GM12878 (cell line): ENCODE measurements at regions not wholly inside any gene's neighbourhood (a gene's known extent, or its start where the extent isn't known, plus 50 kb on each side); places are given as distances from the start of the nearest gene placed in this dataset.

ENCODE experiments used
- ATAC-seq: fragments of 200-7000 bp; cut with Tn5 transposase; 3 replicates; pipeline ENCODE4 v1.9.1; 2020; ENCODE audit warnings: mild to moderate bottlenecking, moderate library complexity
- BruUV-seq: library from RNA; stranded (reverse); fragments of 400-500 nt; replicated peaks from 2 replicates; lab custom pipeline; 2021; lab: Mats Ljungman, UMichigan
- CTCF ChIA-PET: fragments of 300-600 bp; sonication (Branson Sonifier 250); formaldehyde crosslinking; extraction: SDS; loops from one replicate; lab custom pipeline; 2021; ENCODE audit warnings: inconsistent platforms; lab: Yijun Ruan, JAX
- POLR2A ChIA-PET: fragments of 350-600 bp; formaldehyde crosslinking; extraction: SDS; loops from one replicate; lab custom pipeline; 2021; ENCODE audit warnings: inconsistent platforms; lab: Charles Lee
- RAD21 ChIA-PET: fragments of 300-600 bp; sonication (Branson Sonifier 250); formaldehyde crosslinking; loops from one replicate; lab custom pipeline; 2023; ENCODE audit warnings: antibody characterized with exemption; ENCODE audit not compliant: unreplicated experiment; lab: Charles Lee
- SMC1A ChIA-PET: fragments of 300-600 bp; sonication (Branson Sonifier 250); formaldehyde crosslinking; loops from one replicate; lab custom pipeline; 2023; ENCODE audit not compliant: unreplicated experiment, uncharacterized antibody; lab: Charles Lee
- DNase-seq: peaks from one replicate; pipeline ENCODE4 v3.0.0-alpha.2; 2011; ENCODE audit warnings: low read depth, low spot score
- FAIRE-seq: peaks from 3 replicates; lab custom pipeline; 2011; peaks lifted over from hg19 to GRCh38; lab: Jason Lieb, UNC
- H2AFZ ChIP-seq: 2 replicates; pipeline ENCODE4 v1.6.0; 2011; ENCODE audit warnings: low read depth, low read length, control low read depth; ENCODE audit not compliant: control insufficient read depth
- H3K27ac ChIP-seq: 2 replicates; pipeline ENCODE4 v1.5.1; 2011; ENCODE audit warnings: control low read depth; ENCODE audit not compliant: control insufficient read depth, insufficient read depth
- H3K27me3 ChIP-seq, 2 experiments: replicated peaks in 1 of 2; 2 replicates each; pipeline versions ENCODE4 v1.6.0 to v1.6.1; 2011; ENCODE audit warnings: low read length in 1 of 2; ENCODE audit not compliant: control insufficient read depth in 2 of 2, insufficient read depth in 2 of 2
- H3K36me3 ChIP-seq, 2 experiments: 2 replicates each; pipeline ENCODE4 v1.5.1; 2011; ENCODE audit warnings: low read length in 1 of 2; ENCODE audit not compliant: control insufficient read depth in 2 of 2, insufficient read depth in 2 of 2
- H3K4me1 ChIP-seq: 2 replicates; pipeline ENCODE4 v1.6.1; 2011; ENCODE audit warnings: mild to moderate bottlenecking, low read length, moderate library complexity, mixed read lengths; ENCODE audit not compliant: control insufficient read depth, insufficient read depth
- H3K4me2 ChIP-seq: 2 replicates; pipeline ENCODE4 v1.6.0; 2011; ENCODE audit warnings: control low read depth; ENCODE audit not compliant: control insufficient read depth, insufficient read depth
- H3K4me3 ChIP-seq: fragments of 200-600 bp; sonication (generic); 2 replicates; pipeline ENCODE4 v1.5.1; 2016
- H3K79me2 ChIP-seq: 2 replicates; pipeline ENCODE4 v1.6.0; 2011; ENCODE audit warnings: low read length; ENCODE audit not compliant: control insufficient read depth, insufficient read depth
- H3K9ac ChIP-seq: 2 replicates; pipeline ENCODE4 v1.8.0; 2011; ENCODE audit warnings: low read length, control low read depth, mixed read lengths; ENCODE audit not compliant: control insufficient read depth, insufficient read depth
- H3K9me3 ChIP-seq: replicated peaks from 3 replicates; pipeline ENCODE4 v1.5.1; 2011; ENCODE audit warnings: mild to moderate bottlenecking, low read length; ENCODE audit not compliant: control insufficient read depth, insufficient read depth
- H4K20me1 ChIP-seq: 2 replicates; pipeline ENCODE4 v1.6.0; 2011; ENCODE audit not compliant: control insufficient read depth, insufficient read depth
- BCLAF1 ChIP-seq: fragments of 450-650 bp; IDR thresholded peaks from 2 replicates; pipeline ENCODE4 v1.6.1; 2017; ENCODE audit warnings: antibody characterized with exemption, mild to moderate bottlenecking, moderate library complexity
- ZBTB40 ChIP-seq: fragments of 450-650 bp; IDR thresholded peaks from 2 replicates; pipeline ENCODE4 v1.6.1; 2016; ENCODE audit warnings: mild to moderate bottlenecking, moderate library complexity, borderline replicate concordance
- WGBS: methylation state at CpG from one replicate; pipeline ENCODE4 v1.1.6; 2016; ENCODE audit warnings: low lambda C conversion rate; ENCODE audit not compliant: insufficient replicate concordance, insufficient coverage; ENCODE audit errors: missing lambda C conversion rate; 5-methylcytosine and 5-hydroxymethylcytosine counted together
- in situ Hi-C: fragments of 300-500 bp; cut with MboI; formaldehyde crosslinking; loops from 9 replicates; pipeline ENCODE4 v1.14.3; 2018; ENCODE audit warnings: mixed read lengths
- intact Hi-C: fragments of 100-400 bp; cut with micrococcal nuclease; formaldehyde crosslinking; loops from one replicate; pipeline ENCODE4 v1.14.2; 2022; ENCODE audit not compliant: unreplicated experiment

- 43% methylated on average over 7 of the region's 7 CpGs for WGBS
- ATAC-seq (no peak), FAIRE-seq (no peak), DNase-seq (no peak)
- H4K20me1 ChIP-seq, result no peaks in the 10 kb centered on the region
- SMC1A ChIA-PET, result interaction anchor here (0.6 to 1.1 kb wide), 3 partner anchors 8 to 11 kb away, joined by 3 to 4 read pairs (median 4); no protein-coding TSS in a partner anchor
- TF ChIP-seq ZBTB40 (peak; percentile 54), BCLAF1 (no peak)
- no peak overlapping the region for H3K9ac ChIP-seq
- RAD21 ChIA-PET, result interaction anchor here (0.5 kb wide), 1 partner anchor 434 kb away, joined by 3 read pairs; no protein-coding TSS in a partner anchor
- CTCF ChIA-PET, result interaction anchor here (1.2 kb wide), 1 partner anchor 61 kb away, joined by 3 read pairs; no protein-coding TSS in a partner anchor
- no peak overlapping the region for H3K4me2 ChIP-seq
- POLR2A ChIA-PET, result no interaction called here
- intact Hi-C loops, result no loop called here
- no peaks in the 10 kb centered on the region for H3K79me2 ChIP-seq
- peaks cover 6% of the 10 kb centered on the region; the same call in 1 of the 2 replicates for H3K4me1 ChIP-seq
- H2AFZ ChIP-seq, result no peak overlapping the region; the same call in 1 of the 2 replicates
- no peak overlapping the region for H3K27ac ChIP-seq
- H3K9me3 ChIP-seq, result no peaks in the 10 kb centered on the region
- BruUV-seq, result no TSS peak
- no peaks in the 10 kb centered on the region for H3K27me3 ChIP-seq
- no peaks in the 10 kb centered on the region for H3K36me3 ChIP-seq
- in situ Hi-C loops, result no loop called here
- no peak overlapping the region for H3K4me3 ChIP-seq
Observed at GRCh38 chr15:95875121-95875643, 455.3 kb upstream of the NR2F2 start.
